22Rv1 (cell line): ENCODE measurements at regions not wholly inside any gene's neighbourhood (a gene's known extent, or its start where the extent isn't known, plus 50 kb on each side); places are given as distances from the start of the nearest gene placed in this dataset.

Source experiments
- H3K27ac ChIP-seq: fragments of 450-650 bp; 2 replicates; pipeline ENCODE4 v1.5.1; 2017
- ZFX ChIP-seq: fragments of 450-650 bp; IDR thresholded peaks from 2 replicates; pipeline ENCODE4 v1.6.1; 2017; ENCODE audit warnings: antibody characterized with exemption, borderline replicate concordance
- TF ChIP-seq, protein P1 (sequence below): fragments of 450-650 bp; IDR thresholded peaks from 2 replicates; pipeline ENCODE4 v1.5.1; 2017; ENCODE audit warnings: mild to moderate bottlenecking

DNA sequence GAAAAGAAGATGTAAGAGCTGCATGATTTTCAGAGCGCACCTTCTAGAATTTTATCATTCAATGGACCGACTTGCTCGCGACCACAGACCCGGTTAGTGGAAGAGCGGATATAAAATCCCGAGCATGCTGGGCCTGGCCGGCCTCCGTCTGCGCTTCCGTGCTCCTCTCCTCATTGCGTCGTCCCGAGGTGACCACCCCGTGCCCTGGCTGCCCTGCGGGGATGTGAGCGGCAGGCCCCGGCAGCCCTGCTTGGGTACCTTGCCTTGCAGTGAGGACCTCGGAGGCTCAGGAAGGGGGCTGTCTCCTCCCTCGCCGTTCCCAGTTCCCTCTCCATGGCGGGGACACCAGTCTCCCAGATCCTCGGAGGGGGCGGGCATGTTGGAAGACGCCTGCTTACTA is 330.9 kb upstream of the SHH start:
- H3K27ac ChIP-seq: no peak overlapping the region
- no peak for TF ChIP-seq ZFX

- TF ChIP-seq, protein P1, sequence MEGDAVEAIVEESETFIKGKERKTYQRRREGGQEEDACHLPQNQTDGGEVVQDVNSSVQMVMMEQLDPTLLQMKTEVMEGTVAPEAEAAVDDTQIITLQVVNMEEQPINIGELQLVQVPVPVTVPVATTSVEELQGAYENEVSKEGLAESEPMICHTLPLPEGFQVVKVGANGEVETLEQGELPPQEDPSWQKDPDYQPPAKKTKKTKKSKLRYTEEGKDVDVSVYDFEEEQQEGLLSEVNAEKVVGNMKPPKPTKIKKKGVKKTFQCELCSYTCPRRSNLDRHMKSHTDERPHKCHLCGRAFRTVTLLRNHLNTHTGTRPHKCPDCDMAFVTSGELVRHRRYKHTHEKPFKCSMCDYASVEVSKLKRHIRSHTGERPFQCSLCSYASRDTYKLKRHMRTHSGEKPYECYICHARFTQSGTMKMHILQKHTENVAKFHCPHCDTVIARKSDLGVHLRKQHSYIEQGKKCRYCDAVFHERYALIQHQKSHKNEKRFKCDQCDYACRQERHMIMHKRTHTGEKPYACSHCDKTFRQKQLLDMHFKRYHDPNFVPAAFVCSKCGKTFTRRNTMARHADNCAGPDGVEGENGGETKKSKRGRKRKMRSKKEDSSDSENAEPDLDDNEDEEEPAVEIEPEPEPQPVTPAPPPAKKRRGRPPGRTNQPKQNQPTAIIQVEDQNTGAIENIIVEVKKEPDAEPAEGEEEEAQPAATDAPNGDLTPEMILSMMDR: no peak
- TF ChIP-seq ZFX: no peak
- H3K27ac ChIP-seq: no peak overlapping the region
Measured at GRCh38 chr7:156141941-156142340, 329.7 kb upstream of the SHH start.

DNA sequence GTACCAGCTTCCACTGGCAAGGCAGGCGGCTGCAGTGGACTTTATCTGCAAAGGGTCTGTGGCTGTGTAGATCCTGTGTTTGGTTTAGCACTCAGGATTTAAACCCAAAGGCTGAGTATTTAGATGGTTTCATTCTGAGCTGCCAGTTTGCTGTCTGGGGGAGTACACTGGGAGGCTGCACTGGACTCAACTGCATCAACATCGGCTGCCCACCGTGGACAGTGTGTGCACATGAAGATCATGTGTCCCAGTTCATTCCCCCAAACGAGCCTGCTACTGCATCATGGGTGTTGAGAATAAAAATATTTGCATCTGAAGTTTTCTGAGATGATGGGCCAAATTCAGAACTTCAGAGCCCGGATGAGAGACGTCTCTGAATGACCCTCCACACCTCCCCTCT is 328.6 kb upstream of the SHH start:
- H3K27ac ChIP-seq: no peak overlapping the region
- TF ChIP-seq ZFX: no peak
- TF ChIP-seq, protein P1: no peak

DNA sequence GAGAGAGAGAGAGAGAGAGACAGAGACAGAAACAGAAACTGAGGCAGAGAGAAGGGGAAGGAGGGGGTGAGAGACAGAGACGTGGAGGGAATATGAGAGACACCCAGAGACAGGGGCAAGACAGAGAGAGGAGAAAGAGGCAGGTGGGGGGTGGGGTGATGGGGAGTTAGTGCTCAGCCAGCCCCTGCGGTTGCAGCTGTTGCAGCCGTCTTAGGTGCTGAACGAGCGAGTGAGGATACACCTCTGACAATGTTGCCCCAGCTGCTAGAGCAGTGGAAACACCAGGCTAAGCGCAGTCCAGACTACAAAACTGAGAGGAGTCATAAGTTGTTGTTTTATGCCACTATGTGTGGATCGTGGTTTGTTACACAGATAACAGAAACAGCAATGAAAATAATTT is 328.2 kb upstream of the SHH start:
- TF ChIP-seq, protein P1: no peak
- TF ChIP-seq ZFX: no peak
- H3K27ac ChIP-seq: no peak overlapping the region

GRCh38 chr7:156139633-156140032 is 327.4 kb upstream of the SHH start:
- no peak overlapping the region for H3K27ac ChIP-seq
- no peak for TF ChIP-seq ZFX
- TF ChIP-seq, protein P1: no peak

DNA sequence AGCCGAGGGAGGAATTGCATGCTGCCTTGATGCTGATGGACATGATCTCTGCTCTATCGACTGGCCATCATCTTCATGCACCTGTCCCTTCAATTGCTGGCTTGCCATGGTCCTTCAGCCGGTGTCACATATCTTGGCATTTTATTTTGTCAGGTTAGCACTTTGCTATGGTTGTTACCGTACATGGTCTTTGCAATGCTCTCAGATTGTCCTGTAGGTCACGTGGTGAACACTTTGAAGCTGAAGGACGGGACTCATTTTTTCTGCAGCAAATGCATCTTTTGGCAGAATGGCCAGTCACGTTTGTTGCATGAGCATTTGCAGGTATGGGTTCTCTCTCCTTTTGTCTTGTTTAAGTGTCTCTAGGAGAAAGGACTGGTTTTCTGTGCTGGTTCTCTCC is 326.8 kb upstream of the SHH start:
- no peak overlapping the region for H3K27ac ChIP-seq
- TF ChIP-seq ZFX: no peak
- TF ChIP-seq, protein P1: no peak

- H3K27ac ChIP-seq: no peak overlapping the region
- TF ChIP-seq ZFX: no peak
- TF ChIP-seq, protein P1: no peak
Measured at GRCh38 chr7:156131881-156132280, 319.6 kb upstream of the SHH start.

GRCh38 chr7:156129522-156129921 is 317.3 kb upstream of the SHH start:
- no peak for TF ChIP-seq ZFX
- TF ChIP-seq, protein P1: no peak
- H3K27ac ChIP-seq: no peak overlapping the region
